GM23338 (cell line): ENCODE measurements at regions not wholly inside any gene's neighbourhood (a gene's known extent, or its start where the extent isn't known, plus 50 kb on each side); places are given as distances from the start of the nearest gene placed in this dataset.

Experiments
- ATAC-seq: fragments of 200-7000 bp; cut with Tn5 transposase; 3 replicates; pipeline ENCODE4 v1.9.1; 2020
- DNase-seq: peaks from one replicate; pipeline ENCODE4 v3.0.0-alpha.2; 2015; ENCODE audit warnings: low spot score
- H2AFZ ChIP-seq: fragments of 200-600 bp; sonication (generic); 2 replicates; pipeline ENCODE4 v1.8.0; 2016; ENCODE audit warnings: antibody characterized with exemption, mild to moderate bottlenecking, moderate library complexity
- H3F3A ChIP-seq: fragments of 200-600 bp; sonication (generic); replicated peaks from 2 replicates; pipeline ENCODE4 v1.8.0; 2017; ENCODE audit warnings: antibody characterized with exemption, mixed run types, low read depth
- H3K27ac ChIP-seq: fragments of 200-600 bp; sonication (generic); 2 replicates; pipeline ENCODE4 v1.6.1; 2016; ENCODE audit warnings: low read depth
- H3K27me3 ChIP-seq: fragments of 200-600 bp; sonication (generic); 2 replicates; pipeline ENCODE4 v1.8.0; 2016; ENCODE audit warnings: mild to moderate bottlenecking, mixed run types, moderate library complexity; ENCODE audit not compliant: insufficient read depth
- H3K36me3 ChIP-seq: fragments of 200-600 bp; sonication (generic); 2 replicates; pipeline ENCODE4 v1.8.0; 2016; ENCODE audit warnings: mild to moderate bottlenecking; ENCODE audit not compliant: insufficient read depth
- H3K4me1 ChIP-seq: fragments of 200-600 bp; sonication (generic); 2 replicates; pipeline ENCODE4 v1.8.0; 2016; ENCODE audit warnings: mild to moderate bottlenecking, moderate library complexity; ENCODE audit not compliant: insufficient read depth
- H3K4me2 ChIP-seq: fragments of 200-600 bp; sonication (generic); 2 replicates; pipeline ENCODE4 v1.7.1; 2017; ENCODE audit warnings: mixed run types
- H3K4me3 ChIP-seq: fragments of 200-600 bp; sonication (generic); 2 replicates; pipeline ENCODE4 v1.6.1; 2016; ENCODE audit warnings: mixed run types
- H3K79me2 ChIP-seq: fragments of 200-600 bp; sonication (generic); replicated peaks from 2 replicates; pipeline ENCODE4 v1.8.0; 2017; ENCODE audit warnings: mild to moderate bottlenecking; ENCODE audit not compliant: insufficient read depth
- H3K9me2 ChIP-seq: fragments of 200-600 bp; sonication (generic); 2 replicates; pipeline ENCODE4 v1.8.0; 2017; ENCODE audit not compliant: insufficient read depth
- H4K20me1 ChIP-seq: fragments of 200-600 bp; sonication (generic); replicated peaks from 2 replicates; pipeline ENCODE4 v1.8.0; 2017; ENCODE audit warnings: mild to moderate bottlenecking; ENCODE audit not compliant: insufficient read depth
- H3K27ac Mint-ChIP-seq: 2 replicates; pipeline ENCODE4 v1.8.0; 2020; ENCODE audit warnings: inconsistent platforms, mild to moderate bottlenecking, moderate library complexity, mixed read lengths
- H3K27me3 Mint-ChIP-seq: 3 replicates; pipeline ENCODE4 v1.8.0; 2022; ENCODE audit warnings: low read depth, mild to moderate bottlenecking, moderate library complexity, mixed read lengths, inconsistent platforms; ENCODE audit not compliant: insufficient read depth, poor library complexity
- H3K36me3 Mint-ChIP-seq: 3 replicates; pipeline ENCODE4 v1.8.0; 2021; ENCODE audit warnings: low read depth, mild to moderate bottlenecking, inconsistent platforms, moderate library complexity, mixed read lengths
- H3K4me1 Mint-ChIP-seq: 3 replicates; pipeline ENCODE4 v1.8.0; 2020; ENCODE audit warnings: mild to moderate bottlenecking, inconsistent platforms, mixed read lengths
- H3K4me3 Mint-ChIP-seq: 3 replicates; pipeline ENCODE4 v1.8.0; 2021; ENCODE audit warnings: moderate library complexity, mild to moderate bottlenecking, inconsistent platforms, mixed read lengths
- H3K9me3 Mint-ChIP-seq: 3 replicates; pipeline ENCODE4 v1.8.0; 2020; ENCODE audit warnings: moderate library complexity, mild to moderate bottlenecking, inconsistent platforms, mixed read lengths
- CREB1 ChIP-seq: fragments of 250-450 bp; sonication (Bioruptor Pico); IDR thresholded peaks from 2 replicates; pipeline ENCODE4 v1.5.0; 2020; ENCODE audit warnings: low read depth, mild to moderate bottlenecking, moderate library complexity
- CTCF ChIP-seq, 2 experiments: fragments of 200-600 bp in 1 of 2; sonication (generic) in 1 of 2; conservative IDR thresholded peaks; 2 replicates each; pipeline versions ENCODE4 v1.5.1 to v1.6.1; 2016 to 2017; ENCODE audit warnings: antibody characterized with exemption in 2 of 2, low read depth in 2 of 2, mild to moderate bottlenecking in 2 of 2, moderate library complexity in 1 of 2
- ETS1 ChIP-seq: IDR thresholded peaks from 2 replicates; pipeline ENCODE4 v1.6.1; 2016; ENCODE audit warnings: antibody characterized with exemption
- EZH2 ChIP-seq: fragments of 200-600 bp; sonication (generic); IDR thresholded peaks from one replicate; pipeline ENCODE4 v1.8.0; 2017; ENCODE audit warnings: antibody characterized with exemption, mild to moderate bottlenecking, low read depth; ENCODE audit not compliant: unreplicated experiment
- EZH2phosphoT487 ChIP-seq: fragments of 200-600 bp; sonication (generic); IDR thresholded peaks from one replicate; pipeline ENCODE4 v1.8.1; 2018; ENCODE audit warnings: antibody characterized with exemption; ENCODE audit not compliant: unreplicated experiment
- JUNB ChIP-seq: IDR thresholded peaks from one replicate; pipeline ENCODE4 v1.6.1; 2016; ENCODE audit warnings: antibody characterized with exemption; ENCODE audit not compliant: unreplicated experiment
- NANOG ChIP-seq: IDR thresholded peaks from 2 replicates; pipeline ENCODE4 v1.6.1; 2016; ENCODE audit warnings: antibody characterized with exemption, borderline replicate concordance
- POLR2AphosphoS5 ChIP-seq: IDR thresholded peaks from 2 replicates; pipeline ENCODE4 v1.6.1; 2016; ENCODE audit warnings: antibody characterized with exemption, low read depth
- REST ChIP-seq: IDR thresholded peaks from one replicate; pipeline ENCODE4 v1.6.1; 2018; ENCODE audit warnings: antibody characterized with exemption; ENCODE audit not compliant: unreplicated experiment
- STAT1 ChIP-seq: IDR thresholded peaks from one replicate; pipeline ENCODE4 v1.6.1; 2016; ENCODE audit warnings: antibody characterized with exemption; ENCODE audit not compliant: unreplicated experiment
- ZNF114 ChIP-seq: fragments of 250-450 bp; sonication (Bioruptor Pico); IDR thresholded peaks from 2 replicates; pipeline ENCODE4 v1.5.0; 2020; ENCODE audit warnings: mild to moderate bottlenecking, moderate library complexity
- ZNF331 ChIP-seq: fragments of 250-450 bp; sonication (Bioruptor Pico); IDR thresholded peaks from 2 replicates; pipeline ENCODE4 v1.5.0; 2020; ENCODE audit warnings: low read depth, mild to moderate bottlenecking, moderate library complexity
- TF ChIP-seq, protein P1 (sequence below): fragments of 250-450 bp; sonication (Bioruptor Pico); IDR thresholded peaks from 2 replicates; pipeline ENCODE4 v1.5.0; 2020; ENCODE audit warnings: mild to moderate bottlenecking, moderate library complexity

DNA sequence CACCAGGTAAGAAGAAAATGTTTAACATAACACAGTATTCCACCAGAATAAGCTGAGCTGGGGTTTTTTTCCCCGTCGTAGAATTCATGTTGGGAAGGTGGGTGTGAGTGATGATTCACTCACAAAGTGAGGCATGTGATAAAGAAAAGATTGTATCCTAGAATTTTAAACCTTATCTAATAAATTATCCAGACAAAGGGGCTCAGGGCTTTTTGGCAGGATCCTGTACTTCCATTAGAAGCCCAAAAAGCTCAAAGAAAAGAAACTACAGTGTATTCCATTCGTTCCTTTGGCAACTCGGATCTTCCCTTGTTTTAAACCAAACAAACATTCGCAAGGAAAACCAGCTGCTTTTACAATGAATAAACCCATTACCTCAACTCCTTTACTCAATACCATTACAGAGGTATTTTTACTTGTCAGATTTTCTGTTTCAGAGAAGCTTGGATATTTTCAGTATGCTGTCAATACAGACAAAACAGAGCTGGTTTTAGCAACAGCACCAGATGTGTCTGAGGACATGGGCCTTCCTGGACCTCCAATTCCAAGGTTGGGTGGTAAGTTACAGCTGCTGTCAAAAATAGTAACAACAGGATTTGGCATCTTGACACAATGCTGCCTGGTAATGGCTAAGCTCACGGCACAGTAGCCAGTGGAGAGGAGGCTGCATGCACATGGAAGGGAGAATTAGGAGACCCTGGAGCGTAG, 159.9 kb upstream of the RUNX1 start:
- H3K36me3 ChIP-seq, result no peaks in the 10 kb centered on the region
- Mint-ChIP-seq H3K4me3 (no peak overlapping the region), H3K27me3 (no peaks in the 10 kb centered on the region), H3K9me3 (peaks cover 4% of the 10 kb centered on the region; the same call in 2 of the 3 replicates), H3K27ac (no peak overlapping the region), H3K4me1 (peaks cover 18% of the 10 kb centered on the region; the same call in 2 of the 3 replicates), H3K36me3 (no peaks in the 10 kb centered on the region)
- no peaks in the 10 kb centered on the region for H3K4me1 ChIP-seq
- no peaks in the 10 kb centered on the region for H3K27me3 ChIP-seq
- no peaks in the 10 kb centered on the region for H3K79me2 ChIP-seq
- no peak overlapping the region for H3K4me3 ChIP-seq
- no peaks in the 10 kb centered on the region for H4K20me1 ChIP-seq
- no peaks in the 10 kb centered on the region for H3F3A ChIP-seq
- H3K9me2 ChIP-seq, result peaks cover 7% of the 10 kb centered on the region
- 0 out of 2 replicates have a peak overlapping the region, but pooled peaks have one; percentile 0 for H2AFZ ChIP-seq
- TF ChIP-seq CTCF (conservative IDR thresholded peaks at IDR 0.05; ENCODE audit: low read depth in 2 of 2), result no peak
- TF ChIP-seq, protein P1, sequence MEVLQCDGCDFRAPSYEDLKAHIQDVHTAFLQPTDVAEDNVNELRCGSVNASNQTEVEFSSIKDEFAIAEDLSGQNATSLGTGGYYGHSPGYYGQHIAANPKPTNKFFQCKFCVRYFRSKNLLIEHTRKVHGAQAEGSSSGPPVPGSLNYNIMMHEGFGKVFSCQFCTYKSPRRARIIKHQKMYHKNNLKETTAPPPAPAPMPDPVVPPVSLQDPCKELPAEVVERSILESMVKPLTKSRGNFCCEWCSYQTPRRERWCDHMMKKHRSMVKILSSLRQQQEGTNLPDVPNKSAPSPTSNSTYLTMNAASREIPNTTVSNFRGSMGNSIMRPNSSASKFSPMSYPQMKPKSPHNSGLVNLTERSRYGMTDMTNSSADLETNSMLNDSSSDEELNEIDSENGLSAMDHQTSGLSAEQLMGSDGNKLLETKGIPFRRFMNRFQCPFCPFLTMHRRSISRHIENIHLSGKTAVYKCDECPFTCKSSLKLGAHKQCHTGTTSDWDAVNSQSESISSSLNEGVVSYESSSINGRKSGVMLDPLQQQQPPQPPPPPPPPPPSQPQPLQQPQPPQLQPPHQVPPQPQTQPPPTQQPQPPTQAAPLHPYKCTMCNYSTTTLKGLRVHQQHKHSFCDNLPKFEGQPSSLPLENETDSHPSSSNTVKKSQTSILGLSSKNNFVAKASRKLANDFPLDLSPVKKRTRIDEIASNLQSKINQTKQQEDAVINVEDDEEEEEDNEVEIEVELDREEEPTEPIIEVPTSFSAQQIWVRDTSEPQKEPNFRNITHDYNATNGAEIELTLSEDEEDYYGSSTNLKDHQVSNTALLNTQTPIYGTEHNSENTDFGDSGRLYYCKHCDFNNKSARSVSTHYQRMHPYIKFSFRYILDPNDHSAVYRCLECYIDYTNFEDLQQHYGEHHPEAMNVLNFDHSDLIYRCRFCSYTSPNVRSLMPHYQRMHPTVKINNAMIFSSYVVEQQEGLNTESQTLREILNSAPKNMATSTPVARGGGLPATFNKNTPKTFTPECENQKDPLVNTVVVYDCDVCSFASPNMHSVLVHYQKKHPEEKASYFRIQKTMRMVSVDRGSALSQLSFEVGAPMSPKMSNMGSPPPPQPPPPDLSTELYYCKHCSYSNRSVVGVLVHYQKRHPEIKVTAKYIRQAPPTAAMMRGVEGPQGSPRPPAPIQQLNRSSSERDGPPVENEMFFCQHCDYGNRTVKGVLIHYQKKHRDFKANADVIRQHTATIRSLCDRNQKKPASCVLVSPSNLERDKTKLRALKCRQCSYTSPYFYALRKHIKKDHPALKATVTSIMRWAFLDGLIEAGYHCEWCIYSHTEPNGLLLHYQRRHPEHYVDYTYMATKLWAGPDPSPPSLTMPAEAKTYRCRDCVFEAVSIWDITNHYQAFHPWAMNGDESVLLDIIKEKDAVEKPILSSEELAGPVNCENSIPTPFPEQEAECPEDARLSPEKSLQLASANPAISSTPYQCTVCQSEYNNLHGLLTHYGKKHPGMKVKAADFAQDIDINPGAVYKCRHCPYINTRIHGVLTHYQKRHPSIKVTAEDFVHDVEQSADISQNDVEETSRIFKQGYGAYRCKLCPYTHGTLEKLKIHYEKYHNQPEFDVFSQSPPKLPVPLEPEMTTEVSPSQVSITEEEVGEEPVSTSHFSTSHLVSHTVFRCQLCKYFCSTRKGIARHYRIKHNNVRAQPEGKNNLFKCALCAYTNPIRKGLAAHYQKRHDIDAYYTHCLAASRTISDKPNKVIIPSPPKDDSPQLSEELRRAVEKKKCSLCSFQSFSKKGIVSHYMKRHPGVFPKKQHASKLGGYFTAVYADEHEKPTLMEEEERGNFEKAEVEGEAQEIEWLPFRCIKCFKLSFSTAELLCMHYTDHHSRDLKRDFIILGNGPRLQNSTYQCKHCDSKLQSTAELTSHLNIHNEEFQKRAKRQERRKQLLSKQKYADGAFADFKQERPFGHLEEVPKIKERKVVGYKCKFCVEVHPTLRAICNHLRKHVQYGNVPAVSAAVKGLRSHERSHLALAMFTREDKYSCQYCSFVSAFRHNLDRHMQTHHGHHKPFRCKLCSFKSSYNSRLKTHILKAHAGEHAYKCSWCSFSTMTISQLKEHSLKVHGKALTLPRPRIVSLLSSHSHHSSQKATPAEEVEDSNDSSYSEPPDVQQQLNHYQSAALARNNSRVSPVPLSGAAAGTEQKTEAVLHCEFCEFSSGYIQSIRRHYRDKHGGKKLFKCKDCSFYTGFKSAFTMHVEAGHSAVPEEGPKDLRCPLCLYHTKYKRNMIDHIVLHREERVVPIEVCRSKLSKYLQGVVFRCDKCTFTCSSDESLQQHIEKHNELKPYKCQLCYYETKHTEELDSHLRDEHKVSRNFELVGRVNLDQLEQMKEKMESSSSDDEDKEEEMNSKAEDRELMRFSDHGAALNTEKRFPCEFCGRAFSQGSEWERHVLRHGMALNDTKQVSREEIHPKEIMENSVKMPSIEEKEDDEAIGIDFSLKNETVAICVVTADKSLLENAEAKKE (CRISPR knock-in tag), result no peak
- no peak for TF ChIP-seq ZNF114
- no peak for TF ChIP-seq REST
- TF ChIP-seq NANOG, result no peak
- TF ChIP-seq POLR2AphosphoS5, result no peak
- no peak for TF ChIP-seq CREB1 (CRISPR knock-in tag)
- TF ChIP-seq EZH2, result no peak
- no peak for TF ChIP-seq JUNB
- no peak for TF ChIP-seq ZNF331
- TF ChIP-seq STAT1, result no peak
- no peak for TF ChIP-seq ETS1
- TF ChIP-seq EZH2phosphoT487, result no peak
- H3K27ac ChIP-seq, result no peak overlapping the region
- no peak for DNase-seq
- ATAC-seq, result no peak
- H3K4me2 ChIP-seq, result no peak overlapping the region
